GM12878 (cell line): ENCODE measurements at regions not wholly inside any gene's neighbourhood (a gene's known extent, or its start where the extent isn't known, plus 50 kb on each side); places are given as distances from the start of the nearest gene placed in this dataset.

ENCODE experiments used
- ATAC-seq: fragments of 200-7000 bp; cut with Tn5 transposase; 3 replicates; pipeline ENCODE4 v1.9.1; 2020; ENCODE audit warnings: mild to moderate bottlenecking, moderate library complexity
- BruUV-seq: library from RNA; stranded (reverse); fragments of 400-500 nt; replicated peaks from 2 replicates; lab custom pipeline; 2021; lab: Mats Ljungman, UMichigan
- CTCF ChIA-PET: fragments of 300-600 bp; sonication (Branson Sonifier 250); formaldehyde crosslinking; extraction: SDS; loops from one replicate; lab custom pipeline; 2021; ENCODE audit warnings: inconsistent platforms; lab: Yijun Ruan, JAX
- POLR2A ChIA-PET: fragments of 350-600 bp; formaldehyde crosslinking; extraction: SDS; loops from one replicate; lab custom pipeline; 2021; ENCODE audit warnings: inconsistent platforms; lab: Charles Lee
- RAD21 ChIA-PET: fragments of 300-600 bp; sonication (Branson Sonifier 250); formaldehyde crosslinking; loops from one replicate; lab custom pipeline; 2023; ENCODE audit warnings: antibody characterized with exemption; ENCODE audit not compliant: unreplicated experiment; lab: Charles Lee
- SMC1A ChIA-PET: fragments of 300-600 bp; sonication (Branson Sonifier 250); formaldehyde crosslinking; loops from one replicate; lab custom pipeline; 2023; ENCODE audit not compliant: unreplicated experiment, uncharacterized antibody; lab: Charles Lee
- DNase-seq: peaks from one replicate; pipeline ENCODE4 v3.0.0-alpha.2; 2011; ENCODE audit warnings: low read depth, low spot score
- FAIRE-seq: peaks from 3 replicates; lab custom pipeline; 2011; peaks lifted over from hg19 to GRCh38; lab: Jason Lieb, UNC
- H2AFZ ChIP-seq: 2 replicates; pipeline ENCODE4 v1.6.0; 2011; ENCODE audit warnings: low read depth, low read length, control low read depth; ENCODE audit not compliant: control insufficient read depth
- H3K27ac ChIP-seq: 2 replicates; pipeline ENCODE4 v1.5.1; 2011; ENCODE audit warnings: control low read depth; ENCODE audit not compliant: control insufficient read depth, insufficient read depth
- H3K27me3 ChIP-seq, 2 experiments: replicated peaks in 1 of 2; 2 replicates each; pipeline versions ENCODE4 v1.6.0 to v1.6.1; 2011; ENCODE audit warnings: low read length in 1 of 2; ENCODE audit not compliant: control insufficient read depth in 2 of 2, insufficient read depth in 2 of 2
- H3K36me3 ChIP-seq, 2 experiments: 2 replicates each; pipeline ENCODE4 v1.5.1; 2011; ENCODE audit warnings: low read length in 1 of 2; ENCODE audit not compliant: control insufficient read depth in 2 of 2, insufficient read depth in 2 of 2
- H3K4me1 ChIP-seq: 2 replicates; pipeline ENCODE4 v1.6.1; 2011; ENCODE audit warnings: mild to moderate bottlenecking, low read length, moderate library complexity, mixed read lengths; ENCODE audit not compliant: control insufficient read depth, insufficient read depth
- H3K4me2 ChIP-seq: 2 replicates; pipeline ENCODE4 v1.6.0; 2011; ENCODE audit warnings: control low read depth; ENCODE audit not compliant: control insufficient read depth, insufficient read depth
- H3K4me3 ChIP-seq: fragments of 200-600 bp; sonication (generic); 2 replicates; pipeline ENCODE4 v1.5.1; 2016
- H3K79me2 ChIP-seq: 2 replicates; pipeline ENCODE4 v1.6.0; 2011; ENCODE audit warnings: low read length; ENCODE audit not compliant: control insufficient read depth, insufficient read depth
- H3K9ac ChIP-seq: 2 replicates; pipeline ENCODE4 v1.8.0; 2011; ENCODE audit warnings: low read length, control low read depth, mixed read lengths; ENCODE audit not compliant: control insufficient read depth, insufficient read depth
- H3K9me3 ChIP-seq: replicated peaks from 3 replicates; pipeline ENCODE4 v1.5.1; 2011; ENCODE audit warnings: mild to moderate bottlenecking, low read length; ENCODE audit not compliant: control insufficient read depth, insufficient read depth
- H4K20me1 ChIP-seq: 2 replicates; pipeline ENCODE4 v1.6.0; 2011; ENCODE audit not compliant: control insufficient read depth, insufficient read depth
- CHD1 ChIP-seq: IDR thresholded peaks from 2 replicates; pipeline ENCODE4 v1.6.1; 2012; ENCODE audit warnings: low read depth, low read length, improper control_type of control experiment
- CHD2 ChIP-seq: IDR thresholded peaks from 2 replicates; pipeline ENCODE4 v1.6.1; 2011; ENCODE audit warnings: low read depth, low read length, improper control_type of control experiment, borderline replicate concordance
- HDAC2 ChIP-seq: fragments of 200-600 bp; sonication (generic); IDR thresholded peaks from 2 replicates; pipeline ENCODE4 v1.6.1; 2017
- HDAC6 ChIP-seq: fragments of 200-600 bp; sonication (generic); IDR thresholded peaks from one replicate; pipeline ENCODE4 v1.8.0; 2017; ENCODE audit warnings: antibody characterized with exemption; ENCODE audit not compliant: unreplicated experiment
- MAX ChIP-seq: IDR thresholded peaks from 2 replicates; pipeline ENCODE4 v1.6.1; 2012; ENCODE audit warnings: low read depth, low read length, improper control_type of control experiment
- MEF2A ChIP-seq: IDR thresholded peaks from 2 replicates; pipeline ENCODE4 v1.6.1; 2011; ENCODE audit warnings: low read depth, mild to moderate bottlenecking, low read length, moderate library complexity; ENCODE audit not compliant: insufficient read depth
- MXI1 ChIP-seq: fragments of 150-350 bp; IDR thresholded peaks from 2 replicates; pipeline ENCODE4 v1.6.1; 2011; ENCODE audit warnings: low read depth, mild to moderate bottlenecking, inconsistent platforms, low read length, improper control_type of control experiment
- NR2C1 ChIP-seq: fragments of 450-650 bp; IDR thresholded peaks from 2 replicates; pipeline ENCODE4 v1.6.1; 2017; ENCODE audit warnings: antibody characterized with exemption, mild to moderate bottlenecking, moderate library complexity
- RB1 ChIP-seq: fragments of 450-650 bp; formaldehyde crosslinking; IDR thresholded peaks from 2 replicates; pipeline ENCODE4 v1.6.1; 2017; ENCODE audit warnings: mild to moderate bottlenecking, borderline replicate concordance
- SREBF1 ChIP-seq: IDR thresholded peaks from 2 replicates; pipeline ENCODE4 v1.6.1; 2012; ENCODE audit warnings: mild to moderate bottlenecking, low read length
- TARDBP ChIP-seq: IDR thresholded peaks from 2 replicates; pipeline ENCODE4 v1.6.1; 2016; ENCODE audit warnings: borderline replicate concordance
- TBL1XR1 ChIP-seq: IDR thresholded peaks from 2 replicates; pipeline ENCODE4 v1.6.1; 2012; ENCODE audit warnings: low read depth, low read length, improper control_type of control experiment
- TCF3 ChIP-seq: IDR thresholded peaks from 2 replicates; pipeline ENCODE4 v1.6.1; 2012; ENCODE audit warnings: low read depth, mild to moderate bottlenecking, low read length, borderline replicate concordance; ENCODE audit not compliant: insufficient read depth
- WGBS: methylation state at CpG from one replicate; pipeline ENCODE4 v1.1.6; 2016; ENCODE audit warnings: low lambda C conversion rate; ENCODE audit not compliant: insufficient replicate concordance, insufficient coverage; ENCODE audit errors: missing lambda C conversion rate; 5-methylcytosine and 5-hydroxymethylcytosine counted together
- in situ Hi-C: fragments of 300-500 bp; cut with MboI; formaldehyde crosslinking; loops from 9 replicates; pipeline ENCODE4 v1.14.3; 2018; ENCODE audit warnings: mixed read lengths
- intact Hi-C: fragments of 100-400 bp; cut with micrococcal nuclease; formaldehyde crosslinking; loops from one replicate; pipeline ENCODE4 v1.14.2; 2022; ENCODE audit not compliant: unreplicated experiment
- TF ChIP-seq, protein P1 (sequence below): fragments of 450-650 bp; formaldehyde crosslinking; IDR thresholded peaks from 2 replicates; pipeline ENCODE4 v1.4.0; 2020; ENCODE audit warnings: mild to moderate bottlenecking, moderate library complexity

DNA sequence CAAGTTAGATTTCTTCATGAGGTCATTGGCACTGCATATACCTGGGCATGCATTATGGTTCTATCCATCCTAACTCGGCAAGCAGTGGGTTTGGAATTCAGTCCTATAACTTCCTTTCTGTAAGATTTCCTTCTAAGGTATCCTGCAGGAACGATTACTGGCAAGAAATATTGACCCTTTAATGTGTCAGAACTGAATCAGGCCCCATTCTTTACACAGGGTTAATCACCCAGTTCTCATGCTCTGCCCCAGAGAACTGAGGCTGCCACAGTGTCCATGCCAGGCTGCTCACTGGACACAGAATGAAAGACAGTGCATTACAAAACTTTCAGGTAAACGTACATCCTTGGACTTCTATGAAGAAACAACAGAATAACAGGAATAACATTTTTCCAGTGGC, 108.9 kb downstream of the RPL22L1 start:
- ChIA-PET POLR2A (no interaction called here), RAD21 (no interaction called here), CTCF (interaction anchor here (0.5 kb wide), 1 partner anchor 707 kb away, joined by 3 read pairs; no protein-coding TSS in a partner anchor), SMC1A (interaction anchor here (0.8 kb wide), 1 partner anchor 12 kb away, joined by 3 read pairs; no protein-coding TSS in a partner anchor)
- H3K79me2 ChIP-seq = no peaks in the 10 kb centered on the region
- no peak for DNase-seq
- H3K4me3 ChIP-seq = no peak overlapping the region
- BruUV-seq = no TSS peak
- no peaks in the 10 kb centered on the region; a peak in 2 of 4 replicates for H3K27me3 ChIP-seq
- 12% methylated on average over 3 of the region's 3 CpGs for WGBS
- ATAC-seq = no peak
- no peaks in the 10 kb centered on the region for H3K9me3 ChIP-seq
- H3K4me2 ChIP-seq = no peak overlapping the region
- H4K20me1 ChIP-seq = no peaks in the 10 kb centered on the region
- no peaks in the 10 kb centered on the region for H3K4me1 ChIP-seq
- intact Hi-C loops = no loop called here
- H2AFZ ChIP-seq = no peak overlapping the region
- no peak overlapping the region for H3K27ac ChIP-seq
- FAIRE-seq = no peak
- no peak overlapping the region for H3K9ac ChIP-seq
- in situ Hi-C loops = no loop called here
- no peak for TF ChIP-seq CHD2
- TF ChIP-seq CHD1 = no peak
- TF ChIP-seq RB1 = no peak
- TF ChIP-seq SREBF1 = no peak
- no peak for TF ChIP-seq MXI1
- no peak for TF ChIP-seq MEF2A
- no peak for TF ChIP-seq MAX
- TF ChIP-seq TARDBP = no peak
- no peak for TF ChIP-seq TCF3
- TF ChIP-seq NR2C1 = no peak
- TF ChIP-seq, protein P1, sequence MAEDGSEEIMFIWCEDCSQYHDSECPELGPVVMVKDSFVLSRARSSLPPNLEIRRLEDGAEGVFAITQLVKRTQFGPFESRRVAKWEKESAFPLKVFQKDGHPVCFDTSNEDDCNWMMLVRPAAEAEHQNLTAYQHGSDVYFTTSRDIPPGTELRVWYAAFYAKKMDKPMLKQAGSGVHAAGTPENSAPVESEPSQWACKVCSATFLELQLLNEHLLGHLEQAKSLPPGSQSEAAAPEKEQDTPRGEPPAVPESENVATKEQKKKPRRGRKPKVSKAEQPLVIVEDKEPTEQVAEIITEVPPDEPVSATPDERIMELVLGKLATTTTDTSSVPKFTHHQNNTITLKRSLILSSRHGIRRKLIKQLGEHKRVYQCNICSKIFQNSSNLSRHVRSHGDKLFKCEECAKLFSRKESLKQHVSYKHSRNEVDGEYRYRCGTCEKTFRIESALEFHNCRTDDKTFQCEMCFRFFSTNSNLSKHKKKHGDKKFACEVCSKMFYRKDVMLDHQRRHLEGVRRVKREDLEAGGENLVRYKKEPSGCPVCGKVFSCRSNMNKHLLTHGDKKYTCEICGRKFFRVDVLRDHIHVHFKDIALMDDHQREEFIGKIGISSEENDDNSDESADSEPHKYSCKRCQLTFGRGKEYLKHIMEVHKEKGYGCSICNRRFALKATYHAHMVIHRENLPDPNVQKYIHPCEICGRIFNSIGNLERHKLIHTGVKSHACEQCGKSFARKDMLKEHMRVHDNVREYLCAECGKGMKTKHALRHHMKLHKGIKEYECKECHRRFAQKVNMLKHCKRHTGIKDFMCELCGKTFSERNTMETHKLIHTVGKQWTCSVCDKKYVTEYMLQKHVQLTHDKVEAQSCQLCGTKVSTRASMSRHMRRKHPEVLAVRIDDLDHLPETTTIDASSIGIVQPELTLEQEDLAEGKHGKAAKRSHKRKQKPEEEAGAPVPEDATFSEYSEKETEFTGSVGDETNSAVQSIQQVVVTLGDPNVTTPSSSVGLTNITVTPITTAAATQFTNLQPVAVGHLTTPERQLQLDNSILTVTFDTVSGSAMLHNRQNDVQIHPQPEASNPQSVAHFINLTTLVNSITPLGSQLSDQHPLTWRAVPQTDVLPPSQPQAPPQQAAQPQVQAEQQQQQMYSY (CRISPR knock-in tag) = no peak
- no peak for TF ChIP-seq HDAC6
- no peak for TF ChIP-seq TBL1XR1
- TF ChIP-seq HDAC2 = no peak
- H3K36me3 ChIP-seq = no peaks in the 10 kb centered on the region
